ENCODE measurements at regions not wholly inside any gene's neighbourhood (a gene's known extent, or its start where the extent isn't known, plus 50 kb on each side); places are given as distances from the start of the nearest gene placed in this dataset.

- Histone ChIP-seq H2AFZ (ENCODE audit: low read depth) (no peak overlapping the region), H3K36me3 (replicated peaks in 1 of 2; ENCODE audit: control insufficient read depth in 1 of 2, insufficient read depth in 2 of 2, low read length in 1 of 2) (no peaks in the 10 kb centered on the region), H4K20me1 (ENCODE audit: insufficient read depth) (no peaks in the 10 kb centered on the region), H3K9me2 (no peaks in the 10 kb centered on the region), H3K27me3 (ENCODE audit: insufficient read depth) (no peaks in the 10 kb centered on the region), H3K4me3 (ENCODE audit: low read depth in 2 of 2, low read length in 1 of 2) (no peak overlapping the region), H3K79me2 (ENCODE audit: insufficient read depth) (no peaks in the 10 kb centered on the region), H3K4me2 (no peak overlapping the region), H3F3A (replicated peaks; ENCODE audit: insufficient read depth) (no peaks in the 10 kb centered on the region), H3K9ac (no peak overlapping the region), H3K27ac (ENCODE audit: low read depth in 2 of 2, low read length in 1 of 2) (no peak overlapping the region), H3K9me3 (no peaks in the 10 kb centered on the region), H3K4me1 (ENCODE audit: control insufficient read depth in 1 of 2, insufficient read depth in 2 of 2, low read depth in 1 of 2, low read length in 1 of 2) (no peaks in the 10 kb centered on the region)
- POLR2A ChIA-PET = no interaction called here
- TF ChIP-seq POLR2AphosphoS5 (IDR thresholded peaks at IDR 0.05; ENCODE audit: low read depth, low read length) = no peak
- TF ChIP-seq RCOR1 (IDR thresholded peaks at IDR 0.05; ENCODE audit: low read length) = no peak
- no peak for TF ChIP-seq TAF1 (IDR thresholded peaks at IDR 0.05; ENCODE audit: borderline replicate concordance, low read depth, low read length)
- no peak for TF ChIP-seq NFIC (IDR thresholded peaks at IDR 0.05; ENCODE audit: borderline replicate concordance)
- TF ChIP-seq ZBTB33 (IDR thresholded peaks at IDR 0.05; ENCODE audit: borderline replicate concordance, low read depth) = no peak
- TF ChIP-seq TEAD4 (IDR thresholded peaks at IDR 0.05; ENCODE audit: borderline replicate concordance, insufficient read depth) = no peak
- TF ChIP-seq NRF1 (IDR thresholded peaks at IDR 0.05; ENCODE audit: low read depth, low read length) = no peak
- TF ChIP-seq, protein P1, sequence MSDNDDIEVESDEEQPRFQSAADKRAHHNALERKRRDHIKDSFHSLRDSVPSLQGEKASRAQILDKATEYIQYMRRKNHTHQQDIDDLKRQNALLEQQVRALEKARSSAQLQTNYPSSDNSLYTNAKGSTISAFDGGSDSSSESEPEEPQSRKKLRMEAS (IDR thresholded peaks at IDR 0.05; ENCODE audit: low read depth) = no peak
- TF ChIP-seq EP300 (IDR thresholded peaks at IDR 0.05; ENCODE audit: borderline replicate concordance in 1 of 2, low read depth in 1 of 2, low read length in 1 of 2) = no peak
- TF ChIP-seq REST (IDR thresholded peaks at IDR 0.05; ENCODE audit: low read depth, low read length) = no peak
- TF ChIP-seq RFX5 (IDR thresholded peaks at IDR 0.05; ENCODE audit: low read length) = no peak
- CTCF ChIA-PET = no interaction called here
- DNase-seq = no peak
Measured at GRCh38 chr12:92520511-92520910, 182.3 kb upstream of the PLEKHG7 start.

DNA sequence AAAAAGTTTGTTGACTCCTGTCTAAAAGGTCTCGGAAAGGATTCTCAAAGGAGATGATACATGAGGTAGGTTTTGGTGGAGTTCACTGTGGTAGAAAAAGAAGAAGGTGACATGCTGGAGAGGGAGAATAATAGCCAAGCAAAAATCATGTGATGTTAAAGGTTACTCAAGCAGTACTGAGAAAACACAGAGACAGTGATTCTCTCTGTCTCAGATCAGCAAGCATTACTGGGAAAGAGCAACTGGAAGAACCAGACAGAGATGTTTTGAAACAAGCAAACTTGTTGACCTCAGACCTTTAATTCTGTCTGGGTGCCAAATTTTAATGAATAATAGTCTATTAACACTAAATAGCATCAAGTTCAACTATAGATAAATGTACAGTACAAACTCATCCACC is 183.5 kb upstream of the PLEKHG7 start:
- no peaks in the 10 kb centered on the region for H3F3A ChIP-seq (replicated peaks; ENCODE audit: insufficient read depth)
- no peaks in the 10 kb centered on the region for H3K9me3 ChIP-seq
- no peak overlapping the region for H3K9ac ChIP-seq
- ChIA-PET CTCF (no interaction called here), POLR2A (no interaction called here)
- no peak overlapping the region for H3K27ac ChIP-seq (ENCODE audit: low read depth in 2 of 2, low read length in 1 of 2)
- DNase-seq = no peak
- H3K79me2 ChIP-seq (ENCODE audit: insufficient read depth) = no peaks in the 10 kb centered on the region
- H3K4me3 ChIP-seq (ENCODE audit: low read depth in 2 of 2, low read length in 1 of 2) = no peak overlapping the region
- no peaks in the 10 kb centered on the region for H3K27me3 ChIP-seq (ENCODE audit: insufficient read depth)
- no peak overlapping the region for H2AFZ ChIP-seq (ENCODE audit: low read depth)
- no peaks in the 10 kb centered on the region for H3K36me3 ChIP-seq (replicated peaks in 1 of 2; ENCODE audit: control insufficient read depth in 1 of 2, insufficient read depth in 2 of 2, low read length in 1 of 2)
- H3K9me2 ChIP-seq = no peaks in the 10 kb centered on the region
- 37% methylated on average over 1 of the region's 1 CpG for WGBS (ENCODE audit: low lambda C conversion rate)
- no peaks in the 10 kb centered on the region for H4K20me1 ChIP-seq (ENCODE audit: insufficient read depth)
- H3K4me2 ChIP-seq = no peak overlapping the region
- H3K4me1 ChIP-seq (ENCODE audit: control insufficient read depth in 1 of 2, insufficient read depth in 2 of 2, low read depth in 1 of 2, low read length in 1 of 2) = no peaks in the 10 kb centered on the region
- no peak for TF ChIP-seq YY1 (IDR thresholded peaks at IDR 0.05; ENCODE audit: low read depth)
- no peak for TF ChIP-seq EP300 (IDR thresholded peaks at IDR 0.05; ENCODE audit: borderline replicate concordance in 1 of 2, low read depth in 1 of 2, low read length in 1 of 2)
- no peak for TF ChIP-seq POLR2AphosphoS5 (IDR thresholded peaks at IDR 0.05; ENCODE audit: low read depth, low read length)
- TF ChIP-seq NRF1 (IDR thresholded peaks at IDR 0.05; ENCODE audit: low read depth, low read length) = no peak
- TF ChIP-seq USF2 (IDR thresholded peaks at IDR 0.05; ENCODE audit: borderline replicate concordance, low read depth, low read length) = no peak
- TF ChIP-seq, protein P2, sequence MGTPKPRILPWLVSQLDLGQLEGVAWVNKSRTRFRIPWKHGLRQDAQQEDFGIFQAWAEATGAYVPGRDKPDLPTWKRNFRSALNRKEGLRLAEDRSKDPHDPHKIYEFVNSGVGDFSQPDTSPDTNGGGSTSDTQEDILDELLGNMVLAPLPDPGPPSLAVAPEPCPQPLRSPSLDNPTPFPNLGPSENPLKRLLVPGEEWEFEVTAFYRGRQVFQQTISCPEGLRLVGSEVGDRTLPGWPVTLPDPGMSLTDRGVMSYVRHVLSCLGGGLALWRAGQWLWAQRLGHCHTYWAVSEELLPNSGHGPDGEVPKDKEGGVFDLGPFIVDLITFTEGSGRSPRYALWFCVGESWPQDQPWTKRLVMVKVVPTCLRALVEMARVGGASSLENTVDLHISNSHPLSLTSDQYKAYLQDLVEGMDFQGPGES (IDR thresholded peaks at IDR 0.05; ENCODE audit: low read depth, low read length) = no peak
- TF ChIP-seq ZBTB33 (IDR thresholded peaks at IDR 0.05; ENCODE audit: borderline replicate concordance, low read depth) = no peak
- no peak for TF ChIP-seq TCF12 (IDR thresholded peaks at IDR 0.05)
- no peak for TF ChIP-seq ELF1 (IDR thresholded peaks at IDR 0.05)
- TF ChIP-seq TAF1 (IDR thresholded peaks at IDR 0.05; ENCODE audit: borderline replicate concordance, low read depth, low read length) = no peak
- TF ChIP-seq RXRA (IDR thresholded peaks at IDR 0.05; ENCODE audit: borderline replicate concordance, low read depth) = no peak
